NAMALWA (cell line): ENCODE measurements at regions not wholly inside any gene's neighbourhood (a gene's known extent, or its start where the extent isn't known, plus 50 kb on each side); places are given as distances from the start of the nearest gene placed in this dataset.
A peak's percentile ranks its signal among the peaks of the same experiment; 100 is the strongest.
"Not testable (repeated sequence)": the region's sequence is repeated elsewhere in the genome, so short reads cannot be mapped to it uniquely, and the experiment has no call there.

ENCODE experiments used
- DNase-seq: peaks from one replicate; pipeline ENCODE4 v3.0.0-alpha.2; 2015; ENCODE audit warnings: low spot score

GRCh38 chrX:39047174-39047573, 245.9 kb downstream of the MID1IP1 start:
- peak; percentile 1 for DNase-seq

GRCh38 chrX:39049975-39050374, 248.7 kb downstream of the MID1IP1 start:
- DNase-seq = no peak

DNA sequence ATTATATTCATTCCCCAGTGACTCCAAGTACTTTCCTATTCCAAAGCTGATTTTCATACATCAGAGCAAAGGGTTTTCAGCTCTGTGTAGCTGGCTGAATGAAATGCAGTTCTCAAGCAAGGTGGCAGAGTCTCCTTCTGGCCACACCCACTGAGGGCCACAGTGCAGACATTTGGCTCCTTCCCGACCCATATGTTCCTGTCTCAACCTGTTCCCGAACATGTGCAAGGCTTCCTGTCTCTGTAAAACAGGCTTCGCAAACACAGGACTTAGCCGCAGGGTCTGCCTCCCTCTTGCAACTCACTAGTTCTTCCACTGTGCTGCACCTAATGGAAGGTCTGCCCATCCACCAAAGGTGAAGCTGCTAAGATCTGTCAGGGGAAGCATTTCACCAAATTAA, 249.2 kb downstream of the MID1IP1 start:
- no peak for DNase-seq

DNA sequence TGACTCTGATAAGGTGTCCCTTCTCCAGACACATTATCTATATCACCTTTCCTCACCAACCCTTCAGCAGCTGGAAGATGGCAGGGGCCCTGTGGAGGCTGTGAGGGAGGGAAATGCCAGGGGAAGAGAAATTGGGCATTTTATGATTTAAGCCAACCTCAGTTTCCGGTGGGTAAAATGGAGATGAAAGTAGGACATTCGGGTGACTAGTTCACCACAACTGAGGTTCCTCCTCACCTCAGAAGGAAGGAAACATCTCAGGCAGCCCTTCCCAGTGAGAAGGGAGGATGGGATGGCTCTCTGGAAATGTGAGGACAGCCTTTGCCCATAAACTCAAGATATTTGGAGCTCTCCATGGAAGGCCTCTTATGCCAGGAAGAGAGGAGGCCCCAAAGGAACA, 251.5 kb downstream of the MID1IP1 start:
- DNase-seq = no peak

GRCh38 chrX:39058724-39059123, 257.5 kb downstream of the MID1IP1 start:
- DNase-seq = no peak

GRCh38 chrX:39059866-39060265, 258.6 kb downstream of the MID1IP1 start:
- DNase-seq = no peak

GRCh38 chrX:39063037-39063436, 261.8 kb downstream of the MID1IP1 start:
- DNase-seq = no peak

- DNase-seq = no peak
These were observed 262.4 kb downstream of the MID1IP1 start for GRCh38 chrX:39063702-39064101.

DNA sequence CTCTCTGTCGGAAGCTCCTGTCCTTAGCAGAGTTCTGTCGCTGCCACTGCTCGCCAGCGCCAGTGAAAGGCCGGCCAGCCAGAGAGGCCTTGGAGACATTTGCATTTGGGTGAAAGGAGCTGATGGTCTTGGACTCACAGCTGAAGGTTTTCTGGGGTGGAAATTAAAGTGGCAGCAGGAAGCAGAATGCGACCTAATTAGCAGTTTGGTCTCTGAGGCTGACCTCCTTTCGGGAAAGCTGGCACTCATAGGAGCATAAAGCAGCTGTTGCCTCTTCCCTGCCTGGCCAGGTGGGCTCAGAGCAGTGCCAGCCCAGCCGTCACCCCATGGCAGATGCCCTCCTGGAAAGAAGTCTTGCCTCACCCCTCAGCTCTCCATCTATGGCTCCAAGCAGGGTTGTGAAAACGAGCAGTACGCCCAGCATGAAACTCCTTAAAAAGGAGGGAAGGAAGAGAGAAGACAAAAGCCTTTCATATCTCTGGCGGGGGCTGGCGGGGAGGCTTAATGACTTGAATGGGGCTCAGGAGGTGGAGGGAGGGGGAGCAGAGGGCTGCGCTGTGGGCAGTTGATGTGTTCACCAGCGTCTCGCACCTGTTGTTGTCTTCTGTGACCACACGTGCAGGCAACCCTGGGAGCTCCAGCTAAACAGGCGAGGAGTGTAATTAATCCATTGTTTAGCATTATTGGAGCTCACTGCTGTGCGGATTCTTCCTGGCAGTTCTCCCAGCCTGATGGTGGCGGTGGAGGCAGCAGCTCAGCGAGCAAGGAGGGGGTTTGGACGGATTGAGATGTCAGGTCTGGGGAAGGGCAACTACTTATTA, 264.0 kb downstream of the MID1IP1 start:
- no peak for DNase-seq

DNA sequence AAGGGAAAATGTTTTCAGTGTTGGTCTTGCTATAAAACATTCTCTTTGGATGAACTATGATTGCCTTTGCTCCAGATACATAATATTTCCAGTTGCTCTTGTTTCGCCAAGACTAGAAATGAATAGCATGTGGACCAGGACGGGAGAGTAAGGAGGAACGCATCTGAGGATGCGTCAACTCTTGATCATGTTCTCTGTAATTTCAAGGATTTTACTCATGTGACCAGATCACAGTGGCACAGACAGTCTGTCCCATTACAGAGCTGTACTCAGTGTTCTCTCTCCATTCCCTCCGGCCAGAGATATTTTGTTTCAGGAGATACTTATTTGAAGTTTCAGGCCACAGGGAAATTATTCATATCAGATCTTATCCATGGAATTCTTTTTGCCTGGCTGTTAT, 266.6 kb downstream of the MID1IP1 start:
- DNase-seq = no peak

DNA sequence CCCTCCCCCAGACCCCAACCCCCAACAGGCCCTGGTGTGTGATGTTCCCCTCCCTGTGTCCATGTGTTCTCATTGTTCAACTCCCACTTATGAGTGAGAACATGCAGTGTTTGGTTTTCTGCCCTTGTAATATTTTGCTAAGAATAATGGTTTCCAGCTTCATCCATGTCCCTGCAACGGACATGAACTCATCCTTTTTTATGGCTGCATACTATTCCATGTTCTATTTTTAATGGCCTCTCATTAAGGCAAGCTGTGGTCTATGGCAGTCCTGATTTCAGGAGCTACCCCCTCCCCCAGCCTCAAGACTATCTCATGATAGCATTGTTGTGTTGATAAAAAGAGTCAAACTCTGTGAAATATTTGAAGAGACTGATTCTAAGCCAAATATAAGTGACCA, 267.4 kb downstream of the MID1IP1 start:
- DNase-seq = not testable (repeated sequence)

GRCh38 chrX:39070009-39070408, 268.8 kb downstream of the MID1IP1 start:
- DNase-seq = no peak

GRCh38 chrX:39073131-39073530, 271.9 kb downstream of the MID1IP1 start:
- DNase-seq = no peak

- no peak for DNase-seq
These were observed 295.3 kb downstream of the MID1IP1 start for GRCh38 chrX:39096599-39096998.

DNA sequence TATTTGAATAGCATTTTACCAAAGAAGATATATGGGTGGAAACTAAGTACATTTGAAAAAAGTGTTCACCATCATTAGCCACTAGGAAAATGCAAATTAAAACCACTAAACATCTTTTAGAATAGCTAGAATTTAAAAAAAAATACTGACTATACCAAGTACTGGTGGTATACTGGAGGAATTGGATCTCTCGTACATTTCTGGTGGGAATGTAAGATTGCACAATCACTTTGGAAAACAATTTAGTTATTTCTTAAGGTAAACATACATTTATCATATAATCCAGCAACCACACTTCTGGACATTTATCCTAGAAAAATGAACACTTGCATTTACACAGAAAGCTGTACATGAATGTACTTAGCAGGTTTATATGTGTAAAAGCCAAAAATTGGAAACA, 303.5 kb downstream of the MID1IP1 start:
- no peak for DNase-seq

- DNase-seq = no peak
These were observed 310.9 kb downstream of the MID1IP1 start for GRCh38 chrX:39112143-39112542.

DNA sequence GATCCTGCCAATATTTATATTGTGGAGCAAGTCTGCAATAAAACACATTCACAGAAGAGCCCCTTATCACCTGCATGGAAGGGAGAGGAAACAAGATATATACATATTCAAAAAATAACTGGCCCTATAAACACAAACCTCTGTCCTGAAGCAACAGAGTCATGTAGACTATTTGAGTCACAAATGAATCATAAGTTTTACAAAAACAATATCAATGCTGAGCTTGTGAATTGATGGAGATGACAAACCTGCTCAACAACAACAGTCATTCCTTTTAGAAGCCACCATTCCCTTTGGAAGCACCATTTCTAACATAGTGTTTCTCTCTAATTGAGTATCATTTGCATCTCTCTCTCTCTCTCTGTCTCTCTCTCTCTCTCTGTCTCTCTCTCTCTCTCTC, 313.9 kb downstream of the MID1IP1 start:
- no peak for DNase-seq

- DNase-seq = no peak
These were observed 315.8 kb downstream of the MID1IP1 start for GRCh38 chrX:39117101-39117500.

- DNase-seq = no peak
These were observed 320.6 kb downstream of the MID1IP1 start for GRCh38 chrX:39121903-39122302.

DNA sequence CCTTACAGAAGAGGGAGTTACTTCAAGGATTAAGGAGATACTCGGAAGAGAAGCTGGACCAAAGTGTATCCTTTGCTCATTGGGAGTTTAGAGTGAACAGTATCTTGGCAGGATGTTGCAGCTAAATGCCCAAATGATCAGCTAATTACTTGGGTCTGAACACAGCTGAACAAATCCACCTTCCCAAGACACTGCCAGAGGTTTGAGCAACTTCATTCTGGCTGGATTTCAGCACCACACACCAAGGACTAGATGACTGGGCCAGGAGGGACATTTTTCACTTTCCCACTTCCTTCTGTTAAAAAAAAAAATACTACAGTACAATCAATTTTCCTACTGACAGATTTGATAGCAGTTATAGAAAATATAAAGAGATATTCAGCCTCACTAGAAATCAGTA, 324.6 kb downstream of the MID1IP1 start:
- DNase-seq = no peak

- DNase-seq = peak; percentile 42
These were observed 332.7 kb downstream of the MID1IP1 start for GRCh38 chrX:39133971-39134370.

- no peak for DNase-seq
These were observed 336.2 kb downstream of the MID1IP1 start for GRCh38 chrX:39137363-39137954.

- no peak for DNase-seq
These were observed 339.3 kb downstream of the MID1IP1 start for GRCh38 chrX:39140581-39140980.

DNA sequence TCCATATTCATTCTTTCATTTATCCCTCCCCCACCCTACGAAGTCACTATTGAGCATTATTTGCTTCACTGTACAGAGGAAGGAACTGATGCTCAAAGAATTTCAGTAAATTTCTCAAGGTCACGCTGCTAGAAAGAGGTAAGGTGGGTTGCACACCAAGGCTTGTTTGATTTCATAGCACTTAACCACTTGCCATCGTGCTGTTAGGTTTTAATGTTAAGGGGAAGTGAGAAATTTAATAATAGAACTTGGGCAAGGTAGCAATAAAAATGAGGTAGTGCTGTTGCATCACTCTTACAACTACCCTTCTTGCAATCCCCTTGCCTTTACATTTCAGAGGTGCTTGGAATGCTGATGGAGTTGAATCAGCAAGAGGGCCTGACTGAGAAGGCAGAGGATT, 343.1 kb downstream of the MID1IP1 start:
- DNase-seq = peak; percentile 41
